AG09319 (cell line): ENCODE measurements at regions not wholly inside any gene's neighbourhood (a gene's known extent, or its start where the extent isn't known, plus 50 kb on each side); places are given as distances from the start of the nearest gene placed in this dataset.

Experiments
- DNase-seq: peaks from one replicate; pipeline ENCODE4 v3.0.0-alpha.2; 2010; ENCODE audit warnings: low read depth; ENCODE audit errors: extremely low read depth
- TF ChIP-seq, protein P1 (sequence below): IDR thresholded peaks from 2 replicates; pipeline ENCODE4 v1.5.1; 2011; ENCODE audit warnings: low read depth, mild to moderate bottlenecking, inconsistent platforms, low read length, moderate library complexity

DNA sequence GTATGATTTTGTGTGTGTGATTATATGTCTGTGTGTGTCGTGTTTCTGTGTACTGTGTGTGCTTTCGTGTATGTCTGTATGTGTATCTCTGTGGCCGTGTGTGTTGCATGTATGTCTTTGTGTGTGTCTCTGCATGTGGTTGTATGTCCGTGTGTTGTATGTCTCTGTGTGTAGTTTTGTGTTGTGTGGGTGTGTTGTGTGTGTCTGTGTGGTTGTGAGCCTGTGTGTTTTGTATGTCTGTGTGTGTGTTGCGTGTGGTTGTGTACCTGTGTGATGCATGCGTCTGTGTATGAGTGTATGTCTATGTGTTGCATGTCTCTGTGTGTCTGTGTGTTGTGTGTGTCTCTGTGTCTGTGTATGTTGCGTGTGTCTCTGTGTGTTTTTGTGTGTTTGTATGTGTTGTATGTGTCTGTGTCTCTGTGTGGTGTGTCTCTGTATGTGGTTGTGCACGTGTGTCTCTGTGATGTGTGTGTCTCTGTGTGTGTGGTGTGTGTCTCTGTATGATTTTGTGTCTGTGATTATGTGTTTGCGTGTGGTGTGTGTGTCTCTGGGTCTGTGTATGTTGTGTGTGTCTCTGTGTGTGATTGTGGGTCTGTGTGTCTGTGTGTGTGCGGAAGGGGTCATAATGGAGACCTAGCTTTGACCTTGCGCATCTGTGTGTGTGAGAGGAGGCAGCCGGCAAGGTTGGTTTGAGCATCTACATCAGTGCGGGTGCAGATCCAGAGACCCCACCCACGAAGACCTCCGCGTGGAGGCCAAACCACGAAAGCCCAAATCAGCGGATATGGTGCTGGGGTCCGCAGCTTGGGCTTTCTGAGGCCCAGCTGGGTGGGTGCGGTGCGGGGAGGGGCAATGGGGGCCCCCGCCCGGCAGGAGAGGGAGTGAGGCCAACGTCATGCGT, 212.6 kb upstream of the GSE1 start:
- TF ChIP-seq, protein P1, sequence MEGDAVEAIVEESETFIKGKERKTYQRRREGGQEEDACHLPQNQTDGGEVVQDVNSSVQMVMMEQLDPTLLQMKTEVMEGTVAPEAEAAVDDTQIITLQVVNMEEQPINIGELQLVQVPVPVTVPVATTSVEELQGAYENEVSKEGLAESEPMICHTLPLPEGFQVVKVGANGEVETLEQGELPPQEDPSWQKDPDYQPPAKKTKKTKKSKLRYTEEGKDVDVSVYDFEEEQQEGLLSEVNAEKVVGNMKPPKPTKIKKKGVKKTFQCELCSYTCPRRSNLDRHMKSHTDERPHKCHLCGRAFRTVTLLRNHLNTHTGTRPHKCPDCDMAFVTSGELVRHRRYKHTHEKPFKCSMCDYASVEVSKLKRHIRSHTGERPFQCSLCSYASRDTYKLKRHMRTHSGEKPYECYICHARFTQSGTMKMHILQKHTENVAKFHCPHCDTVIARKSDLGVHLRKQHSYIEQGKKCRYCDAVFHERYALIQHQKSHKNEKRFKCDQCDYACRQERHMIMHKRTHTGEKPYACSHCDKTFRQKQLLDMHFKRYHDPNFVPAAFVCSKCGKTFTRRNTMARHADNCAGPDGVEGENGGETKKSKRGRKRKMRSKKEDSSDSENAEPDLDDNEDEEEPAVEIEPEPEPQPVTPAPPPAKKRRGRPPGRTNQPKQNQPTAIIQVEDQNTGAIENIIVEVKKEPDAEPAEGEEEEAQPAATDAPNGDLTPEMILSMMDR, result no peak
- DNase-seq, result no peak

DNA sequence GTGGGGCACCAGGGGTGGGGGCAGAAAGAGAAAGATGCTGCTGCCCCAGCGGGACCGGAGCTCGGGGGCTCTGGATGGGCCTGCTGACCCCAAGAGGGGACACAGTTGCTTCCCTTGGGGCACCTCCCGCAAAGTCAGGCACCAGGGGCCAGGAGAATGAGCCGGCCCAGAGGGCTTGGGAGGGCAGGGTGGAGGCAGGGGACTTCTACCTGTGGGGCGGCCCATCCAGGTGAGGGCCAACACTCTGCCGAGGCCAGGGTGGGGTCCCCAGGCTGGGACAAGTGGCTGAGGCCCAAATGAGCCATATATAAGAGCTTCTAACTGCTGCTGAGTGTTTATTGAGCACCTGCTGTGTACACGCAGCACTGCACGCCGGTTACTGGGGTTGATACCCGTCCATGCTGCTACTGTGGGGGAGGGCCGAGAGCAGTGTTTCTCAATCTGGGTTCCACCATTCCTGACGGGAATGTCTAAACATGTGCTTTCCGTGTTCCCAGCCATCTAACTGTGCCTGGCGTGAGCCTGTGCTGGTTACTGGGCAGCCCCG, 211.7 kb upstream of the GSE1 start:
- DNase-seq, result no peak
- TF ChIP-seq, protein P1, result no peak

DNA sequence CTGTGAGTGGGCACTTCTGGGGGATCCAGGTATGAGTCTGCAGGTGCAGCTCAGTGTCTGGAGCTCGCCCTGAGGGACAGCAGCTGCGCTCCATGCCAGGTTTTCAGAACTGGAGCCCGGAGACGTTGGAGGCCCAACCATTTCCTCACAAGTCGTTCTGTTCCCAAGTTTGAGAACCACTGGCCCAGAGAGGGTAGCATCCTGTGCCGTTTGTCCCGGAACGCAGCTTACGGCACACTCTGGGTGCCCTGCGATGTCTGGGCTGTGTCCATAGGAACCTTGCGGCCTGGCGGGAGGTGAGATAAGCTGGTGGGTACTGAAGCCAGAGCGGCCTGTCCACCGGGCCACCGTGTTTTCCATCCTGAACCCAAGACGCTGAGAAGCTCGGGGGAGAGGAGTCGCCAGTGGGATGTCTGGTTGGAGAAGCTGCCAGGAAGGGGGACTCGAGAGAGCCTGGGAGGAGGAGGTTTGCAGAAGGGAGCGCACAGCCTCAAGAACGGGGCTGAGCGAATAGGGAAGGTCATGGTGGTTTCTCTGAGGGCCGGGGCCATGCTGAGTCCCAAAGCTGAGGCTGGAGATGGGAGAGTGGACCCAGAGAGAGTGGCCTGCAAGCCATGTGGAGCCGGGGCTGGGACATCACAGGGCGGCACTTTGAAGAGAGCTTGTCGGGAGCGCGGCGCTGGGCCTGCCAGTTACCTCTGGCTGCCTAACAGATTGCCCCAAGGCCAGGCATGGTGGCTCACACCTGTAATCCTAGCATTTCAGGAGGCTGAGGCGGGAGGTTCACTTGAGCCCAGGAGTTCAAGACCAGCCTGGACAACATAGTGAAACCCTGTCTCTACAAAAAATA, 211.0 kb upstream of the GSE1 start:
- DNase-seq, result no peak
- TF ChIP-seq, protein P1, result no peak

DNA sequence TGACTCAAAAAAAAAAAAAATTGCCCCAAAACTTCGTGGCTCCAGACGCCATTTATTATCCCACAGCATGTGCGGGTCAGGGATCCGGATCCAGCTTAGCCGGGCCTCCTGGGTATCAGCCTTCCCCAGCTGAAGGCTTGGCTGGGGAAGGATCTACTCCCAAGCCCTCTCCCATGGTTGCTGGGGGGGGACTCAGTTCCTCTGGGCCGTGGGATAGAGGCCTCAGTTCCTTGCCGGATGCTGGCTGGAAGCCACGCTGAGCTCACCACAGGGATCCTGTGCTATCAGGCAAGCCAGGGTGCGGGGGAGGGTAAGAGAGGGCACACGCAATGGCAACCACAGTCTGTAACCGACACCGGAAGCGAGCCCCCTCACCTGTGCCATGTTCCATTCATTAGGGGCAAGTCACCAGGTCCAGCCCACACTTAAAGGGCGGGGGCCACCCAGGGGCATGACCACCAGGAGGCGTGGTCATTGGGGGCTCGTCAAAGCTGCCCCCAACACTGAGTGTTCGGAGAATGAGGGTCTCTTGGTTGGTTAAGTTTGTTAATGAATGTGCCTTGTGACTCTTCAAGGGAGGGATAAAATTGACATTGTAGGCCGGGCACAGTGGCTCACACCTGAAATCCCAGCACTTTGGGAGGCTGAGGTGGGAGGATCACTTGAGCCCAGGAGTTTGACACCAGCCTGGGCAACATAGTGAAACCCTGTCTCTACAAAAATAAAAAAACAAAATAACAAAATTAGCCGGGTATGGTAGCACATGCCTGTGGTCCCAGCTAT, 210.0 kb upstream of the GSE1 start:
- DNase-seq, result no peak
- TF ChIP-seq, protein P1, result no peak

DNA sequence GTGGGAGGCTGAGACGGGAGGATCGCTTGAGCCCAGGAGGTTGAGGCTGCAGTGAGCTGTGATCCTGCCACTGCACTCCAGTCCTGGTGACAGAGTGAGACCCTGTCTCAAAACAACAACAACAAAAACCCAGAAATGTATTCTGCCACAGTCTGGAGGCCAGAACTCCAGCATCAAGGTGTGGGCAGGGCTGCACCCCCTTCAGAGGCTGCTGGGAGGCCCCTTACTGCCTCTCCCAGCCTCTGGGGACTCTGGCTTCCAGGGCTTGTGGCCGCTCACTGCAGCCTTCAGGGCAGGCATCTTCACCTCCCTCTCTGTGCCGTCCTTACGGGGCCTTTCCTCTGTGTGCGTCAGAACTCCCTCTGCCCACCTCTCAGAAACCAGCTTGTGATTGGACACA, 209.4 kb upstream of the GSE1 start:
- DNase-seq, result no peak
- TF ChIP-seq, protein P1, result no peak

DNA sequence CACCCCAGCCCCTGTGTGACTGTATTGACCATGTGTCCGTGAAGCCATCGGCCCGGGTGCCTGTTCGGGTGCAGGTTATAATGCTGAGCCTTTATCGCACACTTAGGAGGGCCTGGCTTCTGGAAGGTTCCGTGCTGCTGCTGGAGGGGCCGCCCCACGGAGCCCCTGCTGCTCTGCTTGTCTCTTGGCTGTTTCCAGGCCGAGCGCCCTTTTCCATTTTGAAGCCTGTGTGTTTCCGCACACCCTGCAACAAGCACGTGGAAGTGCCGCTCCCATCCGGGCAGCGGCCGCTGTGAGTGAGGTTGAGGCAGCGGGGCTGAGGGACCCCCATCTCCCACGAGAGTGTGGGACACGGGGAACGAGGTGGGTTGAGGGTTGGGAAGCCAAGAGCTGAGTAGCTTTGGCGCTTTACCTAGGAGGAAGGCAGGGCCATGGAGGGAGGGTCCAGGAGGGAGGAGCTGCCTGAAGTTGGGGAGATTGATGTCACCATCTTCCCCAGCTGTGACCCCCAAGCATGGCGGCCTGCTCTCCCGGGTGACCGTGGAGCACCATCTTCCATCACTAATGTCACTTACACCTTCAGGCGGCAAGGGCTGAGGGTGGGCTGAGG, 200.1 kb upstream of the GSE1 start:
- TF ChIP-seq, protein P1, result no peak
- no peak for DNase-seq
